ENCODE measurements at regions not wholly inside any gene's neighbourhood (a gene's known extent, or its start where the extent isn't known, plus 50 kb on each side); places are given as distances from the start of the nearest gene placed in this dataset.

GRCh38 chr2:149652926-149653325 lies 65.4 kb upstream of the MMADHC start:
- in situ Hi-C loops (cut with MboI; ENCODE audit: low sequenced_read_pairs, unreplicated experiment): no loop called here
- TF ChIP-seq CTCF (IDR thresholded peaks at IDR 0.05; ENCODE audit: borderline replicate concordance, control extremely low read depth, extremely low read depth, insufficient read depth, missing control alignments): no peak
- no peak for DNase-seq (ENCODE audit: low spot score)

GRCh38 chr2:149652526-149652925 lies 65.0 kb upstream of the MMADHC start:
- no peak for DNase-seq (ENCODE audit: low spot score)
- in situ Hi-C loops (cut with MboI; ENCODE audit: low sequenced_read_pairs, unreplicated experiment): no loop called here
- no peak for TF ChIP-seq CTCF (IDR thresholded peaks at IDR 0.05; ENCODE audit: borderline replicate concordance, control extremely low read depth, extremely low read depth, insufficient read depth, missing control alignments)

GRCh38 chr2:149651229-149651628 lies 63.7 kb upstream of the MMADHC start:
- no peak for TF ChIP-seq CTCF (IDR thresholded peaks at IDR 0.05; ENCODE audit: borderline replicate concordance, control extremely low read depth, extremely low read depth, insufficient read depth, missing control alignments)
- DNase-seq (ENCODE audit: low spot score): no peak
- in situ Hi-C loops (cut with MboI; ENCODE audit: low sequenced_read_pairs, unreplicated experiment): no loop called here

GRCh38 chr2:149650006-149650405 lies 62.4 kb upstream of the MMADHC start:
- no peak for TF ChIP-seq CTCF (IDR thresholded peaks at IDR 0.05; ENCODE audit: borderline replicate concordance, control extremely low read depth, extremely low read depth, insufficient read depth, missing control alignments)
- no peak for DNase-seq (ENCODE audit: low spot score)
- in situ Hi-C loops (cut with MboI; ENCODE audit: low sequenced_read_pairs, unreplicated experiment): no loop called here

GRCh38 chr2:149648282-149649030 lies 60.9 kb upstream of the MMADHC start:
- DNase-seq (ENCODE audit: low spot score): no peak
- in situ Hi-C loops (cut with MboI; ENCODE audit: low sequenced_read_pairs, unreplicated experiment): no loop called here
- no peak for TF ChIP-seq CTCF (IDR thresholded peaks at IDR 0.05; ENCODE audit: borderline replicate concordance, control extremely low read depth, extremely low read depth, insufficient read depth, missing control alignments)

- no peak for DNase-seq (ENCODE audit: low spot score)
- TF ChIP-seq CTCF (IDR thresholded peaks at IDR 0.05; ENCODE audit: borderline replicate concordance, control extremely low read depth, extremely low read depth, insufficient read depth, missing control alignments): no peak
- in situ Hi-C loops (cut with MboI; ENCODE audit: low sequenced_read_pairs, unreplicated experiment): no loop called here
Observed at GRCh38 chr2:149645391-149645790, 57.8 kb upstream of the MMADHC start.
